Left ventricle myocardium superior (tissue), 1 donor: ENCODE measurements at regions not wholly inside any gene's neighbourhood (a gene's known extent, or its start where the extent isn't known, plus 50 kb on each side); places are given as distances from the start of the nearest gene placed in this dataset. TPM values are rescaled to one million over a fixed set of nuclear protein-coding genes. Genes with fewer than 3 reads are reported as not detected.

Source experiments
- ATAC-seq: fragments of 200-7000 bp; cut with Tn5 transposase; one replicate; pipeline ENCODE4 v1.9.1; 2020; ENCODE audit warnings: mild to moderate bottlenecking, moderate library complexity
- DNase-seq: peaks from one replicate; pipeline ENCODE4 v3.0.0-alpha.2; 2020
- intact Hi-C: fragments of 100-400 bp; cut with micrococcal nuclease; formaldehyde crosslinking; loops from one replicate; pipeline ENCODE4 v1.11.0; 2022
- microRNA-seq: library from miRNA; unstranded; fragments of <30 nt; microRNA quantifications from one replicate; pipeline ENCODE4 v1.2.0, GENCODE V29; 2020; ENCODE audit warnings: borderline number of aligned reads
- donor health status: DM: no; HTN: yes; CAD: no; lungs with severe emphysema.

- ATAC-seq (no peak), DNase-seq (no peak)
- intact Hi-C loops: no loop called here
Observed at GRCh38 chr11:19291064-19291463, 50.3 kb upstream of the E2F8 start.

Small RNA genes lying in the stretch of these regions (microRNA-seq; reads per million reads assigned to microRNA genes)
- not detected for gene MIR4486
